ENCODE measurements at regions not wholly inside any gene's neighbourhood (a gene's known extent, or its start where the extent isn't known, plus 50 kb on each side); places are given as distances from the start of the nearest gene placed in this dataset.
"Not testable (repeated sequence)": the region's sequence is repeated elsewhere in the genome, so short reads cannot be mapped to it uniquely, and the experiment has no call there.

- no peak for DNase-seq
- Mint-ChIP-seq H3K4me3 (no peak overlapping the region), H3K4me1 (peaks cover 0 to 7% of the 10 kb centered on the region in 2 donors), H3K27ac (no peak overlapping the region), H3K36me3 (no peaks in the 10 kb centered on the region), H3K27me3 (peaks cover 9 to 15% of the 10 kb centered on the region in 2 donors), H3K9me3 (no peaks in the 10 kb centered on the region)
- no peak for ATAC-seq (replicated peaks)
Observed at GRCh38 chr10:63799521-63800300, 278.5 kb downstream of the REEP3 start.

- no peak for DNase-seq
- H3K9me3 Mint-ChIP-seq = peaks cover 3 to 4% of the 10 kb centered on the region in 2 donors
Observed at GRCh38 chr10:63801166-63801565, 280.0 kb downstream of the REEP3 start.

GRCh38 chr10:63806330-63806729 is 285.1 kb downstream of the REEP3 start:
- H3K4me3 Mint-ChIP-seq = no peak overlapping the region
- no peak overlapping the region for H3K27ac Mint-ChIP-seq
- peaks cover 14 to 16% of the 10 kb centered on the region in 2 donors for H3K9me3 Mint-ChIP-seq
- H3K4me1 Mint-ChIP-seq = no peaks in the 10 kb centered on the region
- no peak for DNase-seq
- no peak for ATAC-seq (replicated peaks)
- peaks cover 6% of the 10 kb centered on the region in 2 donors for H3K27me3 Mint-ChIP-seq
- H3K36me3 Mint-ChIP-seq = no peaks in the 10 kb centered on the region

More at GRCh38 chr10:63801166-63801565, 280.0 kb downstream of the REEP3 start:
- Mint-ChIP-seq H3K36me3 (no peaks in the 10 kb centered on the region), H3K27ac (no peak overlapping the region), H3K4me3 (no peak overlapping the region), H3K27me3 (peaks cover 9 to 15% of the 10 kb centered on the region in 2 donors), H3K4me1 (peaks cover 0 to 7% of the 10 kb centered on the region in 2 donors)
- no peak for ATAC-seq (replicated peaks)

- Mint-ChIP-seq H3K4me1 (no peaks in the 10 kb centered on the region), H3K27me3 (peaks cover 13% of the 10 kb centered on the region in 2 donors), H3K4me3 (no peak overlapping the region), H3K36me3 (no peaks in the 10 kb centered on the region), H3K9me3 (peaks cover 2 to 11% of the 10 kb centered on the region in 2 donors), H3K27ac (no peak overlapping the region)
- ATAC-seq (replicated peaks) (no peak), DNase-seq (no peak)
Observed at GRCh38 chr10:63812501-63812900, 291.3 kb downstream of the REEP3 start.

GRCh38 chr10:63819753-63820329 is 298.6 kb downstream of the REEP3 start:
- Mint-ChIP-seq H3K4me3 (no peak overlapping the region), H3K36me3 (no peaks in the 10 kb centered on the region), H3K27ac (no peak overlapping the region), H3K27me3 (peaks cover 36 to 47% of the 10 kb centered on the region in 2 donors), H3K4me1 (no peaks in the 10 kb centered on the region), H3K9me3 (peaks cover 0 to 4% of the 10 kb centered on the region in 2 donors)
- ATAC-seq (replicated peaks) (no peak), DNase-seq (no peak)

- Mint-ChIP-seq H3K27ac (no peak overlapping the region), H3K4me3 (no peak overlapping the region), H3K9me3 (no peaks in the 10 kb centered on the region), H3K27me3 (peaks cover 34% of the 10 kb centered on the region in 2 donors), H3K36me3 (no peaks in the 10 kb centered on the region), H3K4me1 (peaks cover 0 to 6% of the 10 kb centered on the region in 2 donors)
- ATAC-seq (replicated peaks) (no peak), DNase-seq (no peak)
Observed at GRCh38 chr10:63822496-63822895, 301.3 kb downstream of the REEP3 start.

- H3K27me3 Mint-ChIP-seq = peaks cover 30% of the 10 kb centered on the region in 2 donors
- no peak overlapping the region for H3K27ac Mint-ChIP-seq
- H3K4me3 Mint-ChIP-seq = no peak overlapping the region
- no peaks in the 10 kb centered on the region for H3K9me3 Mint-ChIP-seq
- no peaks in the 10 kb centered on the region for H3K36me3 Mint-ChIP-seq
- DNase-seq (no peak), ATAC-seq (replicated peaks) (no peak)
- peaks cover 0 to 6% of the 10 kb centered on the region in 2 donors for H3K4me1 Mint-ChIP-seq
Observed at GRCh38 chr10:63825111-63825510, 303.9 kb downstream of the REEP3 start.

- Mint-ChIP-seq H3K4me1 (peaks cover 0 to 6% of the 10 kb centered on the region in 2 donors), H3K36me3 (no peaks in the 10 kb centered on the region), H3K27ac (no peak overlapping the region), H3K9me3 (no peaks in the 10 kb centered on the region), H3K27me3 (peaks cover 30% of the 10 kb centered on the region in 2 donors), H3K4me3 (no peak overlapping the region)
- ATAC-seq (replicated peaks) (no peak), DNase-seq (no peak)
Observed at GRCh38 chr10:63825766-63826165, 304.6 kb downstream of the REEP3 start.

- not testable (repeated sequence) for H3K4me1 Mint-ChIP-seq, H3K9me3 Mint-ChIP-seq, H3K27ac Mint-ChIP-seq, H3K36me3 Mint-ChIP-seq, H3K4me3 Mint-ChIP-seq
- peak; percentile 54 to 68 for ATAC-seq (replicated peaks)
- H3K27me3 Mint-ChIP-seq = peaks cover 24 to 30% of the 10 kb centered on the region in 2 donors
- DNase-seq = peak; percentile 2
Observed at GRCh38 chr10:63827018-63827417, 305.8 kb downstream of the REEP3 start.

- no peaks in the 10 kb centered on the region for H3K36me3 Mint-ChIP-seq
Observed at GRCh38 chr10:63829020-63829419, 307.8 kb downstream of the REEP3 start.

GRCh38 chr10:63829573-63830149 is 308.5 kb downstream of the REEP3 start:
- H3K36me3 Mint-ChIP-seq = no peaks in the 10 kb centered on the region
- ATAC-seq (replicated peaks) = no peak
- DNase-seq = no peak
- H3K4me3 Mint-ChIP-seq = no peak overlapping the region
- peaks cover 0 to 6% of the 10 kb centered on the region in 2 donors for H3K4me1 Mint-ChIP-seq
- no peak overlapping the region for H3K27ac Mint-ChIP-seq
- no peaks in the 10 kb centered on the region for H3K9me3 Mint-ChIP-seq
- peaks cover 9 to 10% of the 10 kb centered on the region in 2 donors for H3K27me3 Mint-ChIP-seq

More at GRCh38 chr10:63829020-63829419, 307.8 kb downstream of the REEP3 start:
- H3K27me3 Mint-ChIP-seq = peaks cover 13 to 14% of the 10 kb centered on the region in 2 donors
- no peak overlapping the region for H3K4me3 Mint-ChIP-seq
- H3K9me3 Mint-ChIP-seq = no peaks in the 10 kb centered on the region
- no peak overlapping the region for H3K27ac Mint-ChIP-seq
- DNase-seq = no peak
- no peak for ATAC-seq (replicated peaks)
- H3K4me1 Mint-ChIP-seq = peaks cover 0 to 6% of the 10 kb centered on the region in 2 donors

GRCh38 chr10:63832686-63833085 is 311.5 kb downstream of the REEP3 start:
- peaks cover 9 to 25% of the 10 kb centered on the region in 2 donors for H3K27me3 Mint-ChIP-seq
- no peak overlapping the region for H3K27ac Mint-ChIP-seq
- no peak for DNase-seq
- H3K4me3 Mint-ChIP-seq = no peak overlapping the region
- no peaks in the 10 kb centered on the region for H3K36me3 Mint-ChIP-seq
- H3K9me3 Mint-ChIP-seq = no peaks in the 10 kb centered on the region
- H3K4me1 Mint-ChIP-seq = no peaks in the 10 kb centered on the region
- no peak for ATAC-seq (replicated peaks)

GRCh38 chr10:63833411-63834060 is 312.3 kb downstream of the REEP3 start:
- Mint-ChIP-seq H3K4me1 (no peaks in the 10 kb centered on the region), H3K4me3 (no peak overlapping the region), H3K27ac (no peak overlapping the region), H3K27me3 (peaks cover 9 to 25% of the 10 kb centered on the region in 2 donors), H3K9me3 (no peaks in the 10 kb centered on the region), H3K36me3 (no peaks in the 10 kb centered on the region)
- DNase-seq (no peak), ATAC-seq (replicated peaks) (no peak)

GRCh38 chr10:63836666-63837442 is 315.7 kb downstream of the REEP3 start:
- no peaks in the 10 kb centered on the region for H3K4me1 Mint-ChIP-seq
- no peaks in the 10 kb centered on the region for H3K36me3 Mint-ChIP-seq
- ATAC-seq (replicated peaks) (no peak), DNase-seq (no peak)
- no peaks in the 10 kb centered on the region for H3K9me3 Mint-ChIP-seq
- H3K27me3 Mint-ChIP-seq = peaks cover 4 to 26% of the 10 kb centered on the region in 2 donors
- no peak overlapping the region for H3K27ac Mint-ChIP-seq
- no peak overlapping the region for H3K4me3 Mint-ChIP-seq
